ENCODE measurements at regions not wholly inside any gene's neighbourhood (a gene's known extent, or its start where the extent isn't known, plus 50 kb on each side); places are given as distances from the start of the nearest gene placed in this dataset.

DNA sequence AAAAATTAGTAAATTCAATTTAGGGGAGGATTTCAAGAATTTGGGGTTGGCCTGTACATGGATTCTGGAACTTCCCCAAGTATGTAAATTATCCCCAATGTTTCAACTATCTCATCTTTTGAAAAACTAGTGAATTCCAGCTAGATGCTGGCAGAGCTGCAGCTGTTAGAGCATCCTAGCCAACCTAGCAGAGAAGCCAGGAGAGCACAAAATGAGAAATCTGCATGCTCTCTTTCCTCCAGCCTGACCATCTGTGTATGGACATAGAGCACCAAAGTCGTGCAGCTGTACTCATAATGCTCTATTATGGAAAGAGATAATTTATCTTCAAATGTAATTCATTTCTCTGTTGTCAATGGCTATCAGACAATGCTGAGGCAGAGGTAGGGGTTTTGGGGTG lies 1217.7 kb downstream of the PCDH19 start (continued):
- TF ChIP-seq, protein P1, sequence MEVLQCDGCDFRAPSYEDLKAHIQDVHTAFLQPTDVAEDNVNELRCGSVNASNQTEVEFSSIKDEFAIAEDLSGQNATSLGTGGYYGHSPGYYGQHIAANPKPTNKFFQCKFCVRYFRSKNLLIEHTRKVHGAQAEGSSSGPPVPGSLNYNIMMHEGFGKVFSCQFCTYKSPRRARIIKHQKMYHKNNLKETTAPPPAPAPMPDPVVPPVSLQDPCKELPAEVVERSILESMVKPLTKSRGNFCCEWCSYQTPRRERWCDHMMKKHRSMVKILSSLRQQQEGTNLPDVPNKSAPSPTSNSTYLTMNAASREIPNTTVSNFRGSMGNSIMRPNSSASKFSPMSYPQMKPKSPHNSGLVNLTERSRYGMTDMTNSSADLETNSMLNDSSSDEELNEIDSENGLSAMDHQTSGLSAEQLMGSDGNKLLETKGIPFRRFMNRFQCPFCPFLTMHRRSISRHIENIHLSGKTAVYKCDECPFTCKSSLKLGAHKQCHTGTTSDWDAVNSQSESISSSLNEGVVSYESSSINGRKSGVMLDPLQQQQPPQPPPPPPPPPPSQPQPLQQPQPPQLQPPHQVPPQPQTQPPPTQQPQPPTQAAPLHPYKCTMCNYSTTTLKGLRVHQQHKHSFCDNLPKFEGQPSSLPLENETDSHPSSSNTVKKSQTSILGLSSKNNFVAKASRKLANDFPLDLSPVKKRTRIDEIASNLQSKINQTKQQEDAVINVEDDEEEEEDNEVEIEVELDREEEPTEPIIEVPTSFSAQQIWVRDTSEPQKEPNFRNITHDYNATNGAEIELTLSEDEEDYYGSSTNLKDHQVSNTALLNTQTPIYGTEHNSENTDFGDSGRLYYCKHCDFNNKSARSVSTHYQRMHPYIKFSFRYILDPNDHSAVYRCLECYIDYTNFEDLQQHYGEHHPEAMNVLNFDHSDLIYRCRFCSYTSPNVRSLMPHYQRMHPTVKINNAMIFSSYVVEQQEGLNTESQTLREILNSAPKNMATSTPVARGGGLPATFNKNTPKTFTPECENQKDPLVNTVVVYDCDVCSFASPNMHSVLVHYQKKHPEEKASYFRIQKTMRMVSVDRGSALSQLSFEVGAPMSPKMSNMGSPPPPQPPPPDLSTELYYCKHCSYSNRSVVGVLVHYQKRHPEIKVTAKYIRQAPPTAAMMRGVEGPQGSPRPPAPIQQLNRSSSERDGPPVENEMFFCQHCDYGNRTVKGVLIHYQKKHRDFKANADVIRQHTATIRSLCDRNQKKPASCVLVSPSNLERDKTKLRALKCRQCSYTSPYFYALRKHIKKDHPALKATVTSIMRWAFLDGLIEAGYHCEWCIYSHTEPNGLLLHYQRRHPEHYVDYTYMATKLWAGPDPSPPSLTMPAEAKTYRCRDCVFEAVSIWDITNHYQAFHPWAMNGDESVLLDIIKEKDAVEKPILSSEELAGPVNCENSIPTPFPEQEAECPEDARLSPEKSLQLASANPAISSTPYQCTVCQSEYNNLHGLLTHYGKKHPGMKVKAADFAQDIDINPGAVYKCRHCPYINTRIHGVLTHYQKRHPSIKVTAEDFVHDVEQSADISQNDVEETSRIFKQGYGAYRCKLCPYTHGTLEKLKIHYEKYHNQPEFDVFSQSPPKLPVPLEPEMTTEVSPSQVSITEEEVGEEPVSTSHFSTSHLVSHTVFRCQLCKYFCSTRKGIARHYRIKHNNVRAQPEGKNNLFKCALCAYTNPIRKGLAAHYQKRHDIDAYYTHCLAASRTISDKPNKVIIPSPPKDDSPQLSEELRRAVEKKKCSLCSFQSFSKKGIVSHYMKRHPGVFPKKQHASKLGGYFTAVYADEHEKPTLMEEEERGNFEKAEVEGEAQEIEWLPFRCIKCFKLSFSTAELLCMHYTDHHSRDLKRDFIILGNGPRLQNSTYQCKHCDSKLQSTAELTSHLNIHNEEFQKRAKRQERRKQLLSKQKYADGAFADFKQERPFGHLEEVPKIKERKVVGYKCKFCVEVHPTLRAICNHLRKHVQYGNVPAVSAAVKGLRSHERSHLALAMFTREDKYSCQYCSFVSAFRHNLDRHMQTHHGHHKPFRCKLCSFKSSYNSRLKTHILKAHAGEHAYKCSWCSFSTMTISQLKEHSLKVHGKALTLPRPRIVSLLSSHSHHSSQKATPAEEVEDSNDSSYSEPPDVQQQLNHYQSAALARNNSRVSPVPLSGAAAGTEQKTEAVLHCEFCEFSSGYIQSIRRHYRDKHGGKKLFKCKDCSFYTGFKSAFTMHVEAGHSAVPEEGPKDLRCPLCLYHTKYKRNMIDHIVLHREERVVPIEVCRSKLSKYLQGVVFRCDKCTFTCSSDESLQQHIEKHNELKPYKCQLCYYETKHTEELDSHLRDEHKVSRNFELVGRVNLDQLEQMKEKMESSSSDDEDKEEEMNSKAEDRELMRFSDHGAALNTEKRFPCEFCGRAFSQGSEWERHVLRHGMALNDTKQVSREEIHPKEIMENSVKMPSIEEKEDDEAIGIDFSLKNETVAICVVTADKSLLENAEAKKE (CRISPR knock-in tag; IDR thresholded peaks at IDR 0.05) = no peak
- TF ChIP-seq, protein P2, sequence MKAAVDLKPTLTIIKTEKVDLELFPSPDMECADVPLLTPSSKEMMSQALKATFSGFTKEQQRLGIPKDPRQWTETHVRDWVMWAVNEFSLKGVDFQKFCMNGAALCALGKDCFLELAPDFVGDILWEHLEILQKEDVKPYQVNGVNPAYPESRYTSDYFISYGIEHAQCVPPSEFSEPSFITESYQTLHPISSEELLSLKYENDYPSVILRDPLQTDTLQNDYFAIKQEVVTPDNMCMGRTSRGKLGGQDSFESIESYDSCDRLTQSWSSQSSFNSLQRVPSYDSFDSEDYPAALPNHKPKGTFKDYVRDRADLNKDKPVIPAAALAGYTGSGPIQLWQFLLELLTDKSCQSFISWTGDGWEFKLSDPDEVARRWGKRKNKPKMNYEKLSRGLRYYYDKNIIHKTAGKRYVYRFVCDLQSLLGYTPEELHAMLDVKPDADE (IDR thresholded peaks at IDR 0.05) = no peak
- TF ChIP-seq JUNB (IDR thresholded peaks at IDR 0.05; ENCODE audit: unreplicated experiment) = no peak
- no peak for TF ChIP-seq POLR2AphosphoS5 (IDR thresholded peaks at IDR 0.05; ENCODE audit: low read depth)
- TF ChIP-seq CREB1 (CRISPR knock-in tag; IDR thresholded peaks at IDR 0.05; ENCODE audit: low read depth) = no peak
- no peak for TF ChIP-seq NANOG (IDR thresholded peaks at IDR 0.05; ENCODE audit: borderline replicate concordance)
- TF ChIP-seq, protein P3, sequence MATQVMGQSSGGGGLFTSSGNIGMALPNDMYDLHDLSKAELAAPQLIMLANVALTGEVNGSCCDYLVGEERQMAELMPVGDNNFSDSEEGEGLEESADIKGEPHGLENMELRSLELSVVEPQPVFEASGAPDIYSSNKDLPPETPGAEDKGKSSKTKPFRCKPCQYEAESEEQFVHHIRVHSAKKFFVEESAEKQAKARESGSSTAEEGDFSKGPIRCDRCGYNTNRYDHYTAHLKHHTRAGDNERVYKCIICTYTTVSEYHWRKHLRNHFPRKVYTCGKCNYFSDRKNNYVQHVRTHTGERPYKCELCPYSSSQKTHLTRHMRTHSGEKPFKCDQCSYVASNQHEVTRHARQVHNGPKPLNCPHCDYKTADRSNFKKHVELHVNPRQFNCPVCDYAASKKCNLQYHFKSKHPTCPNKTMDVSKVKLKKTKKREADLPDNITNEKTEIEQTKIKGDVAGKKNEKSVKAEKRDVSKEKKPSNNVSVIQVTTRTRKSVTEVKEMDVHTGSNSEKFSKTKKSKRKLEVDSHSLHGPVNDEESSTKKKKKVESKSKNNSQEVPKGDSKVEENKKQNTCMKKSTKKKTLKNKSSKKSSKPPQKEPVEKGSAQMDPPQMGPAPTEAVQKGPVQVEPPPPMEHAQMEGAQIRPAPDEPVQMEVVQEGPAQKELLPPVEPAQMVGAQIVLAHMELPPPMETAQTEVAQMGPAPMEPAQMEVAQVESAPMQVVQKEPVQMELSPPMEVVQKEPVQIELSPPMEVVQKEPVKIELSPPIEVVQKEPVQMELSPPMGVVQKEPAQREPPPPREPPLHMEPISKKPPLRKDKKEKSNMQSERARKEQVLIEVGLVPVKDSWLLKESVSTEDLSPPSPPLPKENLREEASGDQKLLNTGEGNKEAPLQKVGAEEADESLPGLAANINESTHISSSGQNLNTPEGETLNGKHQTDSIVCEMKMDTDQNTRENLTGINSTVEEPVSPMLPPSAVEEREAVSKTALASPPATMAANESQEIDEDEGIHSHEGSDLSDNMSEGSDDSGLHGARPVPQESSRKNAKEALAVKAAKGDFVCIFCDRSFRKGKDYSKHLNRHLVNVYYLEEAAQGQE (IDR thresholded peaks at IDR 0.05; ENCODE audit: unreplicated experiment) = no peak
- no peak for TF ChIP-seq EZH2 (IDR thresholded peaks at IDR 0.05; ENCODE audit: low read depth, unreplicated experiment)
- no peak for TF ChIP-seq STAT1 (IDR thresholded peaks at IDR 0.05; ENCODE audit: unreplicated experiment)
- TF ChIP-seq, protein P4, sequence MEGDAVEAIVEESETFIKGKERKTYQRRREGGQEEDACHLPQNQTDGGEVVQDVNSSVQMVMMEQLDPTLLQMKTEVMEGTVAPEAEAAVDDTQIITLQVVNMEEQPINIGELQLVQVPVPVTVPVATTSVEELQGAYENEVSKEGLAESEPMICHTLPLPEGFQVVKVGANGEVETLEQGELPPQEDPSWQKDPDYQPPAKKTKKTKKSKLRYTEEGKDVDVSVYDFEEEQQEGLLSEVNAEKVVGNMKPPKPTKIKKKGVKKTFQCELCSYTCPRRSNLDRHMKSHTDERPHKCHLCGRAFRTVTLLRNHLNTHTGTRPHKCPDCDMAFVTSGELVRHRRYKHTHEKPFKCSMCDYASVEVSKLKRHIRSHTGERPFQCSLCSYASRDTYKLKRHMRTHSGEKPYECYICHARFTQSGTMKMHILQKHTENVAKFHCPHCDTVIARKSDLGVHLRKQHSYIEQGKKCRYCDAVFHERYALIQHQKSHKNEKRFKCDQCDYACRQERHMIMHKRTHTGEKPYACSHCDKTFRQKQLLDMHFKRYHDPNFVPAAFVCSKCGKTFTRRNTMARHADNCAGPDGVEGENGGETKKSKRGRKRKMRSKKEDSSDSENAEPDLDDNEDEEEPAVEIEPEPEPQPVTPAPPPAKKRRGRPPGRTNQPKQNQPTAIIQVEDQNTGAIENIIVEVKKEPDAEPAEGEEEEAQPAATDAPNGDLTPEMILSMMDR (conservative IDR thresholded peaks at IDR 0.05; ENCODE audit: low read depth in 2 of 2) = no peak

Data from GM23338 (cell line).